CD1c-positive myeloid dendritic cell (primary cell): ENCODE measurements at regions not wholly inside any gene's neighbourhood (a gene's known extent, or its start where the extent isn't known, plus 50 kb on each side); places are given as distances from the start of the nearest gene placed in this dataset.

ENCODE experiments used
- DNase-seq: peaks from one replicate; pipeline ENCODE4 v3.0.0-alpha.2; 2016; ENCODE audit errors: extremely low spot score

DNA sequence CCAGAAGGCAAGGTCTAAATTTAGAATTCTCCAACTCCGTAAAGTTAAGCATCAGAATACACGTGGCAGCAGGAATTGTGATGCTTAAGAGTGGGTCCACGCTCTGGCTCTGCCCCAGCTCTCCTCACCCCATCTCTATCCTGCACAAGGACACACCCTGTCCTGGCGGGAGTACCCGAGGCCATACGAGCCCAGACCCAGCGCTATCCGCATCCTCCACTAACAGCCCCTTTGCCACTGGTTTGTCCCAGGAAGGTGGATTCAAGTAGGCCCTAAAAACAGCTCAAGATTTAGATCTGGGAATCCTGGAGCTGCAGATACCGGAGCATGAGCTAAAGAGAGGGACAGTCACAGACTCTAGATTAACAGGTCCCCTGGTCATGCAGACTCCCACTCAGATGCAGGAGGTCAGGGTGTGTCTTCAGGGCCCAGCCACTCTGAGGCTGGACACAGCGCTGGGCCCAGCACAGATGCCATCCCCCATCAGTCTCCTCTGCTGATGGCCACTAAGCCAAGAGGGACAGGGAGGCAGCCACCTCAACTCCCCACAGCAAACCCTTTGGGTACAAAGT lies 393.3 kb downstream of the NPHP4 start:
- DNase-seq: no peak

DNA sequence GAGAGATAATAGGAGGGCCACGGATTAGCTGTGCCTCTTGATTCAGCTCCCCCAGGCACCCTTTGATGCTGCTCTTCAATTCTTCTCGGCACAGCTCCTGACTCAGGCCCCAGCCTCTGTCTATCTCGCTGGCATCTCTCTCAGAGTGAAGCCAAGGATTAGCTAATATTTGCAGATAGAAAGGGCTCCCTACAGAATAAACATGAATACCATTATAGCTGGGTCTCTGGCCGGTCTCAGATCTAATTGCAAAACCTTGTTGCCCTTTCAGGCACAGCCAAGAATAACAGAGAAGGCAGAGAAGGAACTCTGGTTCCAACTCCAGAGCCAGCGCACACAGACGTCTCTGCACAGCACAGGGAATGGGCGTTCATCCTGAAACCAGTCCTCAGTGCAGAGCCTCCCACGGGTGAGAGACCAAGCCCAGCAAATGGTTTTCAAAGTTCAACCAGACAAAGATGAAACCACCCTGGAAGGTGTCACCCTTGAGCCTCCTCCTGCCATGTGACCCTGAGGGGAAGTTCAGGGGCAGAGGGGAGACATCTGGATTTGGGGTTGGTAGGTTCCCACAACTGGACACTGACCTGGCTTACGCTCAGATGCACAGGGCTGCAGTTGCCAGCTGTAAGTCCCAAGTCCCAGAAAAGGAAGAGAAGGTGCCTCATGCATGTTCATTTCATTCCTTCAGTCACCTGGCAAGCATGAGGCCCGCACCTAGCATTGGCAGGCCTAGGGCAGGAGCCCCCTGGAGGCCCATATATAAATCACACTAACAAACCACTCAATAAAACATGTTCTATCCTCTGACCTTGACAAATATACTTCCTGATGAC lies 394.0 kb downstream of the NPHP4 start:
- DNase-seq: no peak

DNA sequence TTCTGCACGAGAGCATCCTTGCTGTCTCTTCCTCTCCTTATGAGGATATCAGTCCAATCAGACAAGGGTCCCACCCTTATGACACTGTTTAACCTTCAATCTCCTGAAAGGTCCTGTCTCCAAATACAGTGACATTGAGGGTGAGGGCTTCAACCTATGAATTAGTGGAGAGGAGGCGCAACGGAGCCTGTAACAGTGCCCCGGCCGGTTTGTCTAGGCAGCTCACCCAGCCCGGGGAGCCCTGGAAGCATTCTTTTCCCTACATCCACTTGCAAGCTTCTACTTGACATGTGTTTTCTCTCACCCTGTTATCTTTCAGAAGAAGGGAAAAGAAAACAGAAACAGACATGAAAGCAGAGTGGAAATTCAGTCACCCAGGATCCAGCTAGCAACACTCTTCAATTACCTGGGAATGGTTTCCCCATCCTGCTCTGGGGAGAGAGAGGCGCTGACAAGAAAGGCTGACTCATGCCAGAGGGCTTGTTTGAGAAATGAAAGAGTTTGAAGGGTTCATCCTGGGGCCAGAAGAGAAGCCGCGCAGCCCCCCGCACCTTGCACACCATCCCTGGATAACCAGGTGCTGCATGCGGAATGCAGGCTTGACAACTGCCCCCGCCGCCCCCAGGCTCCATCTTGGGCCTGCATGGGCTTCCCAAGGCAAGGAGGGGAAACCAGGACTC lies 394.9 kb downstream of the NPHP4 start:
- no peak for DNase-seq

DNA sequence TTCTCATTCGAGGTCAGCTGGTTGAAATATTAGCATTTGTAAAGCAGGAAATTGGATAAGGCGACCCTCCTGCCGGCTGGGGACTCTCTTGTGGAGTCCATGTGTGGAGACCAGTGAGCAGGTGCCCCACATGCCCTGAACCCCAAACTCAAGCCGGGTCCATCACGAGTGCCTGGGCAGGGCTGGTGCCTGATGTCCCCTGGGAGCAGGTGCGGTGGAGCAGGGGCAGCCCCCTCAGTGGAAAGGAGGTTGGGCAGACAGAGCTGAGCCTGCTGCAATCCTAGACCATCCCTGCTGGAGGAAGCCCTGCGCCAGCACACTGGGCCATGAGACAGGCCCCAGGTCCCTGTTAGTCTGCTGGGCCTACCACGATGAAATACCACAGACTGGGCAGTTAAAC lies 395.6 kb downstream of the NPHP4 start:
- no peak for DNase-seq

DNA sequence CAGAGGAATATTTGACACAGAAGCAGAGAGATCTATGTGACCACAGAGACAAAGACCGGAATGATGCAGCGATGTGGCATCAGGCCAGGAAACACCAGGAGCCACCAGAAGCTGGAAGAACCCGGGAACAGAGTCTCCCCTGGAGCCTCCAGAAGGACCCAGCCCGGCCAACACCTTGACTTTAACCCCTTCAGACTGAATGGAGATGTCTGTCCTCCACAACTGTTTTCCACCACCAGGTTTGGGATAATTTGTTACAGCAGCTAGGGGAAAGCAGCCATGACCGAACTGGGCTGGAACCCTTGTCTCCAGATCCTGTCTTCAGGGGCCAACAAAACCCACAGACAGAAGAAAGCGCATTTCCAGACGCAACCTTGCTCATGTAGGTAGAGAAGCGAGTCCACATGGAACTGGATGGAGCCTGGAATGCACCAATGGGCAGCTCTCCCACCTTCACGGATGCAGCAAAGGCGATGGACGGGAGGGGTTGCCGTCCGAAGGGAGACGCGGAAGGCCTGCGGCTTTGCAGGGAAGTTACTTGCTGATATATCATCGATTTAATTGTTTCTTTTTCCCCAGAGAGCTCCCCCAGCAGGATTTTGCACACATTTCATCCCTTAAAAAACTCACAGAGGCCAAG lies 396.6 kb downstream of the NPHP4 start:
- no peak for DNase-seq

DNA sequence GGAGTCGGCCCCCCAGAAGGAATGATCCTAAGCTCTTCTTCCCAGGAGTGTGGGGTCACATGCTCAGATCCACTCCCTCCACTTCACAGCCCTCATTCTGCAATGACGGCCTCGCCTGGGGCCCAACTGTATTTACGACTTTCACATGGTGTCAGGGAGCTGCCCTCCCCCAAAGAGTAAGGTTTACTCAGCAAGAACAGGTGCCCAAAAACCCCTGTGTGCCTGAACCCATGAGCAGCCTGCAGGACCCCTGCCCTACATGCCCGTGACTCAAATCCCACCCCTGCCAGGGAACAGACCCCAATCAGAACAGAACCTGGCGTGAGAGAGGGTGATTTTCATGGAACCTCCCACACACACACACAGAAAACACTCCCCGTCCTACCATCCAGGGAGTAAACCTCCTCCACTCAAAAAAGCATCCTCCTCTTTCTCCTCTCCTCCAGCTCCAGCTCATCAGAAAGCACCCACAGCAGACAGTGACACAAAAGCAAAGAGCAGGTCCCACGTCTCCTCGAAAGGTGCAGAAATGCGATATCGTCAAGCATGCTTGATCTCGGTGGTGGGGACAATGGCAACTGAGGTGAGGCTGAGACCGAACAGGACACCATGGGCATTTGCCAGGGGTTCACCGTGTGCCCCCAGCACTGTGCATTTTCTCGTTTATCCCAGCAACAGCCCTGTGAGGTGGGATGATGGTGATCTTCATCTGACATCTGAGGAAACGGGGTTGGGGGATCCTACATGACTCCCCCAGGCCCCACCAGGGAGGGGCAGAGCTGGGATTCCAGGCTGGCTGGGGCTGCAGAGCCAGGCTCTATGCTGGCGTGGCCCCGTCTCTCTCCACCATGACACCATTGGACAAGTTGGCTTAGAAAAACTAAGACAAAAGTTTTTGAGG lies 397.9 kb downstream of the NPHP4 start:
- no peak for DNase-seq

DNA sequence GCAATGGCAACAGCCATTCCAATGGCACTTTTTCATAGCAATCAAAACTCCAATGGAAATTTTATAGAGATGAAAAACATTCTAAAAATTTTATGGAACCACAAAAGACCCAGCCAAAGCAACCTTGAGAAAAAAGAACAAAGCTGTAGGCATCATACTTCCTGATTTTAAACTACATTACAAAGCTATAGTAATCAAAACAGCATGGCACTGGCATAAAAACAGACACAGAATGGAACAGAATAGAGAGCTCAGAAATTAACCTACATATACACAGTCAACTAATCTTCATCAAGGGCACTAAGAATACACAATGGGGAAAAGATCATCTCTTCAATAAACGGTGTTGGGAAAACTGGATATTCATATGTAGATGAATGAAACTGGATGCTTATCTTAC lies 401.5 kb downstream of the NPHP4 start:
- DNase-seq: no peak

DNA sequence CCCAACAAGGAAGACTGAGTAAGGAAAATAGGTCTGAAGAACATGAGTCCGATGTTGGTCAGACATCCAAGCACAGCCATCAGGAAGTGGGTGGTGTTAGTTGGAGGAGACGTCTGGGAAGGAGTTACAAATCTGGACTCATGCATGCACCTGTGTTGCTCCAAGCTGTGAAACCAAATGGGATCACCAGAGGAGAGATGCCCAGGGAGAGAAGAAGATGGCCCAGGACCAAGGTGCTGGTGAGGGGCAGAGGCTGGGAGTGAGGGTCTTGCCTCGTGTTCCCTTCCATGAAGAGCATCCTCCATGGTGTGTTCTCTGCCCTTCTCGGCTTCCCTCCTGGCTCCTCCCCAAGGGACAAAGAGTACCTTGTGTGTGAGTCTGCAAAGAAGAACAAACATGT lies 405.6 kb downstream of the NPHP4 start:
- DNase-seq: no peak

DNA sequence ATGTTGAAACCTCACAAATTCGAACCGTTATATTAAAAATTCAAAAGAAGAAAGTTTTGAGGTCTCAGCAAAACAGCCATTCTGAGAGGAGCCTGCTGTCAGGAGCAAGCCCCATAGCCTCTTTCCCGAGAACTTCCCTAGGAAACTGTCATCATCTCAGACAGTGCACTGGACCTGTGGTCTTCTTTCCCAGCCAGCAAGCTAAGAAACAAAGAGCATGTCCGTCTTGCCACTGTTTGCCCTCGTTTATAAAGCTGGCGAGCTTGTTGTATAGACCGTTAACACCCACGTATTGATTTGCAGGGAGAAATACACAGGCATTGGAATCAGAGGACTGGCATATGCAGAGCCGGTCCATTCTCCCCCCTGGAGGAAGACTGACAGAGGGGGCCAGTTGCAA lies 407.0 kb downstream of the NPHP4 start:
- DNase-seq: no peak

DNA sequence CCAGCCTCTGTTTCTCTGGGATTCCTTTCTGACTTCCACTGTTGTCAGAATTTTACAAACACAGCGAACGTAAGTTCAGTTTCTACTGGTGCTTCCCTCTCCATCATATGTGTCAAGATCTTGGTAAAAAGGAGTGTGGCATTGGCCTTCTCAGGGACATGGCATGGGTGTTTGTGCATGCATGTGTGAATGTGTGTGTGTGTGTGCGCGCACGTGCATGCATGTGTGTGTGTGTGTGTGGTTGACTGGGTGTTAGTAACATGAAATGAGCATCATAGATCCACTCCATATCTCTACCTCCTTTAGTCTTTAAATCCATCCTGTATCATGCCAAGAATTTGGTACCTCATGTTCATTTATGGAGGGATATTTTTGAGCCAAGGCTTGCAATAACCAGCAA lies 411.3 kb downstream of the NPHP4 start:
- DNase-seq: no peak

DNA sequence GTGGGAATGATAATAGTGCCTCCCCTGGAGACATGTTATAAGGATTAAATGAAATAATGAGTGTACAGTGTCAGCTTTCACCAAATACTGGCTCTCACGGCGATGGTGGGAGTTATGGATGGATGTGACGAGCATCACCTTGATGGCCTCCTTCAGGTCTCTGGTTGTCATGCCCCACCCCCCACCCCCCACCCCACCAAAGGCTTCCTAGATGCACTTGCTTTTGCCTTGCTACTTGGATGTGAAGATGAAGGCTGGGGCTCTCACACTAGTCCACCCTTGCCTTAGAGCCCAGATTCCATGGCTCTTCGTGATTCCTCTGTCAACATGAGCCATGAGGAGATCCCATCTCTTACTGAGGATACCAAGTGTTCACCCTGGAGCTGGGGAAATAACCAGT lies 412.3 kb downstream of the NPHP4 start:
- no peak for DNase-seq

DNA sequence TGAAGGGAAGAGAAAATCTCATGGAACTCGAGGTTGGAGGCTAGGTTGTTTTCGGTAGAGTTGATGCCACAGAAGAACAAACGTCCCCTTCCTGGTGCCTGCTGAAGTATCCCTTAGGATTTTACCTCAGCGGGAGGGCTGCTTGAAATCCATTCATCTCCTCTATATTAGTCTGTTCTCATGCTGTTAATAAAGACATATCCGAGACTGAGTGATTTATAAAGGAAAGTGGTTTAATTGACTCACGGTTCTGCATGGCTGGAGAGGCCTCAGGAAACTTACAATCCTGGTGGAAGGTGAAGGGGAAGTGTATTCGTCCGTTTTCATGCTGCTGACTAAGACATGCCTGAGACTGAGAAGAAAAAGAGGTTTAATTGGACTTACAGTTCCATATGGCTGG lies 413.5 kb downstream of the NPHP4 start:
- no peak for DNase-seq

DNA sequence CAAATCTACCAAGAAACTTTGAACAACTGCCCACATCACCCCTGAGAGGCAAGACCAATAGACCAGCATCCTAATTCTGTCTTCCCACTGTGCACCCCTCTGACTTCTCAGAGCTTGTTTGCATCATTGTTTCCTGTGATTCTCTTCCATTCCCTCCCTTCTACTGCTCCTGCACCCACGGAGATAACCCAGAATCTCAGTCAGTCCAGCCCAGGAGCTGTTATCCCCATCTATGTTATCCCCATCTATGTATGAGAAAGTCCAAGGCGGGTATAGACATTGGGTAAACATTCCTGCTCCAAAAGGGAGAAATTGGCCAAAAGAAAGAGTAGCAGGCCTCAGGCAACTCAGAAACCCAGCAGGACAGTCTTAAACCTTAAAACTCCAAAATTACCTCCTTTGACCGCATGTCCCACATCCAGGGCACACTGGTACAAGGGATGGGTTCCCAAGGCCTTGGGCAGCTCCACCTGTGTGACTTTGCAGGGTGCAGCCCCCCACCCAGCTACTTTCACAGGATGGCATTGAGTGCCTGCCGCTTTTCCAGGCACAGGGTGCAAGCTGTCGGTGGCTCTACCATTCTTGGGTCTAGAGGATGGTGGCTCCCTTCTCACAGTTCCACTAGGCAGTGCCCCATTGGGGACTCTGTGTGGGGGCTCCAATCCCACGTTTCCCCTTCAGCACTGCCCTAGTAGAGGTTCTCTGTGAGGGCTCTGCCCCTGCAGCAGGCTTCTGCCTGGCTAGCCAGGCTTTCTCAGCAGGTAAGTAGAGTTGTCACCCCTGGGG lies 414.8 kb downstream of the NPHP4 start:
- no peak for DNase-seq

DNA sequence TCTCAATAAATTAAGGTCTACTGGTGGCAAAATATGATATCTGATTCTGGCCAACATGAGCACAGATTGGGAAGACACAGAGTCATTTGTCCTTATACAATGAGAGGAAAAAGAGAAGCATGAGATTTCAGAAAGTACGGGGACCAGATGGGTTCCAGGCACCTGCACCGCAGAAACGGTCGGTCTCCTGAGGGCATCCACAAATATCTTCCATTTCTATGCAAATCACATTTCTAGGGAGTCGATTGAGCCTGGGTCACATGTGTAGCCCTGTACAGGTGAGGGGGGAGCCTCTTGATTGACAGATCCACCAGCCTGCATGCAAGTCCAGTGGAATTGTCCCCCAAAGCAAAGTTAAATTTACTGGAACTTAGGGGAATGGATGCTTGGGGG lies 415.6 kb downstream of the NPHP4 start:
- no peak for DNase-seq

DNA sequence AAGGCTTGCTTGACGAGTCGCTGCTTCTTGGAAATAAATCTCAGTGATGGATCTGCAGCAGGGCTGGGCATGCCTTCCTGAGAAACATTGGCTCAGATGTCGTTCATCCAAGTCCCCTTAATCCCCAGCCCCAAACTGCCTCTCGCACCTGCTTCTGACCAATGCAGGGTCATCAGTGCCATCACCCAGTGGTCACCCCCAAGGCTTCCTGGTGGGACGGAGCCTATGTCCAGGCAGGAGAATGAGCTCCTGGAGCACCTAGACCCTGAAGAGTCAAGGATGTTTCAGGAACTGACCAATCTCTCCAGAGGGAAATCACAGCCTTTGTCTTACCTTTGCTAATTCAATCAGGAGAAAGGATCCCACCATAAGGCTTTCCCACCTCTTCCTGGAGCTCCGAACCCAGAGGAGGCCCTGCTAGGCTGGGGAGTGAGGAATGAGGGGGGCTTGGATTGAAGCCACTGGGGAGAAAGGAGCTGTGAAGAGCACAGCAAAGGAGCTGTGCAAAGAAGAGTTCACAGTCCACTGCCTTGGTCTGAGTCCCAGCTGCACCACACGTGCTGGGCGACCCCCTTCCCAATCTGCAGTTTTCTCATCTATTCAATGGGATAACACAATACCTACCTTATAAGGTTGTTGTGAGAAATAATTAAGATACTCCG lies 416.1 kb downstream of the NPHP4 start:
- DNase-seq: no peak

DNA sequence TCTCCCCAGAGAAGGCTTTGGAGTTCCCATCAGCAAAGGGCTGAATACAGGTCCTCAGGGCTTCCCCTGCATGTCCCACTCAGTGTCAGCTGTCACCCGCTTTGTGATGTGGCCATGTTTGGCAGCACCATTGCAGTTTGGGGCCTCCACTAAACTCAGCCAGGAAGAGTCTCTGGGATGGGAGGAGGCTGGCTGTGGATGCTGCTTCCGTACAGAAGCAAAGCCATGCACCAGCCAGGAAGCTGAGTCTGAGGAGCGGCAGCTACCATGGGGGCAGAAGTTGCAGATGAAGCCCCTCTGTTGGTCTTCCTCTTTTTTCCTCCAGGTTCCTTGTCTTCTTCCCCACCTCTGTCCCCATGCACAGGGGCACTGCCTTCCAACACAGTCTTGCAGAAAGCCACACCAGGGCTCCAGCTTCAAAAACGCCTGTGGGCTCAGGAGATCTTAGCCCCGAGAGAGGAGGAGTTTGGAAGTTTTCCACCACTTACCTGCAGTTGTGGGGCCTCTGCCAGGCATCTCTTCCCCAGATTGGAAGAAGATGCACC lies 416.8 kb downstream of the NPHP4 start:
- no peak for DNase-seq

DNA sequence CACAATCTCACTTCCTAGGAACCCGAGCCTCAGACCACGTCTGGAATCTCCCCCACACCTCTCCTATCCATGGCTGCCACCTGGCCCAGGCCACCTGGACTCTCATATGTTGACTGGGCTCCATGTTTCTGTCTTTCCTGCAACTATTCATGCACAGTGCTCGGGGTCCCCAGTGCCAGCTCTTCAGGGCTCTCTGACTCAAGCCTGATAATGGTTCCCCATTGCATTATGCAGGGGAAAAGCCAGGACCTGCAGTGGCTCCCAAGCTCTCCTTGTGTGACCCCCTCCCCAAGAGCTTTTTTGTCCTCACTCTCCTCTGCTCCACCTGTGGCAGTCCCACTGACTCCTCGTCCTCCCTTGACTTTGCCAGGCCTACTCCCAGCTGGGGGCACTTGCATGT lies 417.6 kb downstream of the NPHP4 start:
- DNase-seq: no peak

DNA sequence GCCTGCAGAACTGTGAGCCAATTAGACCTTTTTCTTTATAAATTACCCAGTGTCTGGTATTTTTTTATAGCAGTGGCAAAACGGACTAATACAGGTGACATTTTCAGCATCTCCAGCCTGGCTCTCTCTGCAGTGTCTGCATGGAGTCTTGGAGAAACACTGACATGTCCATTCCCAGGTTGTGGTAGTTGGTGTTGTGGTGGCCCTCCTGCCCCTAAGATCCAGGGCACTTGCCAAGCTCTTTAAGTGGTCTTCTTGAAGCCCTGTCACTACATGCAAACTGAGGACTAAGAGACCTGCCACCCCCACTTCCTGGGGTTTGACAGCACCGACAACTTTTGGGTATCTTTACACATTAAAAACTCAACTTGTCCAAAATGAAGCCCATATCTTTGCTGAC lies 419.4 kb downstream of the NPHP4 start:
- no peak for DNase-seq

DNA sequence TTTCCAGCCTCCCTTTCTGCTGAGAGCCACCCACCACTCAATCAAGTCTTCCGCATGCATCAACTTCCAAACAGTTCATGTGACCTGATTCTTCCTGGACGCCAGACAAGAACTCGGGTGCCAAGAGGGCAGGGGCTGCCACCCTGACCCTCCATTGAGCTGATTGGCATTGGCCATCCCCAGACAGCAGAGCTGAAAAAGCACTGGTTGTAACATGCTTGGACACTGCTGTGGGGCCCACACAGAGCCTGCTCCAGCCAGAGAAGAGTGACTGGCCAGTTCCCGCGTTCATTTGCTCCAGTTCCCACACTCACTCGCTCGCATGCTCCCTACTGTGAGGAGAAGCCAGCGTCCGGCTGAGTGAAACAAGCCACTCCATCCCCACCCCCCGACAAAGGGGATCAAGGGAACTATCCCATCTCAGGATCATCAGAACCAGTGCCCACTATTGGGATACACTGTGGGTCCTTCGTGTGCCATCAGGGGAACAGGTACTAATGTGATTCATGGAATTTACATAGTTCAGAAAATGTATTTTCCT lies 420.3 kb downstream of the NPHP4 start:
- no peak for DNase-seq

DNA sequence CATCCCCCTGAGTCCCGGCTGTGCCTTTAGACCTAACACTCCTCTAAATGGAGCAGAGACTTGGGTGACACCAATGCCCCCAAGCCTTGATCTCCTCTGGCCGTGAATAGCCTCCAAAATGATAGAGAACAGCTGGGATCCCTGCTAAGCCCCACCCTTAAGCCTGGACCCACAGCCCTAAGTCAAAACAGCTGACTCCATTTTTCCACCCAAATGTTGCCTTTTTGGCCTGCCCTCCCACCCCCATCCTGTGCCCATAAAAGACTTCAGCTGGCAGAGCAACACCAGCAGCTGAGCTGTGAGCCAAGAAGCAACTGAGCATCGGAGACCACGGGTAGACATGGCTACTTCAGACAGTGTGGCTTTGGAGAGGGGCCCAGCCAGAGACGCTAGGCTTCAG lies 420.8 kb downstream of the NPHP4 start:
- DNase-seq: no peak
